H9 (cell line): ENCODE measurements at regions not wholly inside any gene's neighbourhood (a gene's known extent, or its start where the extent isn't known, plus 50 kb on each side); places are given as distances from the start of the nearest gene placed in this dataset.

Experiments used
- DNase-seq: peaks from one replicate; pipeline ENCODE4 v3.0.0-alpha.2; 2017
- H2AFZ ChIP-seq: one replicate; pipeline ENCODE4 v1.6.1; 2013; ENCODE audit warnings: mild to moderate bottlenecking, low read length, control low read depth, moderate library complexity
- H2AK5ac ChIP-seq: 2 replicates; pipeline ENCODE4 v1.6.1; 2013; ENCODE audit warnings: low read length, control low read depth, mixed read lengths; ENCODE audit not compliant: insufficient read length
- H2BK120ac ChIP-seq: one replicate; pipeline ENCODE4 v1.6.1; 2013; ENCODE audit warnings: low read depth, mild to moderate bottlenecking, low read length, control low read depth, inconsistent platforms; ENCODE audit not compliant: poor library complexity, severe bottlenecking
- H2BK12ac ChIP-seq: 2 replicates; pipeline ENCODE4 v1.6.1; 2013; ENCODE audit warnings: low read length, control low read depth, mixed read lengths, low read depth; ENCODE audit not compliant: insufficient read length
- H2BK15ac ChIP-seq: 2 replicates; pipeline ENCODE4 v1.6.1; 2013; ENCODE audit warnings: low read depth, low read length, control low read depth
- H2BK20ac ChIP-seq: one replicate; pipeline ENCODE4 v1.6.1; 2013; ENCODE audit warnings: low read depth, mild to moderate bottlenecking, low read length, control low read depth, inconsistent platforms; ENCODE audit not compliant: poor library complexity, severe bottlenecking
- H2BK5ac ChIP-seq: 2 replicates; pipeline ENCODE4 v1.6.1; 2013; ENCODE audit warnings: low read length, control low read depth, mixed read lengths; ENCODE audit not compliant: insufficient read length
- H3K14ac ChIP-seq: 2 replicates; pipeline ENCODE4 v1.6.1; 2013; ENCODE audit warnings: low read length, control low read depth; ENCODE audit not compliant: insufficient read depth
- H3K18ac ChIP-seq: 2 replicates; pipeline ENCODE4 v1.6.1; 2013; ENCODE audit warnings: low read depth, mild to moderate bottlenecking, mixed read lengths, low read length, control low read depth; ENCODE audit not compliant: insufficient read length
- H3K23ac ChIP-seq: 2 replicates; pipeline ENCODE4 v1.6.1; 2013; ENCODE audit warnings: low read length, control low read depth, mixed read lengths, low read depth; ENCODE audit not compliant: insufficient read length
- H3K23me2 ChIP-seq: 2 replicates; pipeline ENCODE4 v1.6.1; 2013; ENCODE audit warnings: low read depth, mild to moderate bottlenecking, mixed read lengths, low read length, control low read depth; ENCODE audit not compliant: insufficient read length, poor library complexity, severe bottlenecking
- H3K27ac ChIP-seq: 2 replicates; pipeline ENCODE4 v1.5.1; 2013; ENCODE audit warnings: low read length, control low read depth, mixed read lengths, low read depth; ENCODE audit not compliant: insufficient read length
- H3K27me3 ChIP-seq: 2 replicates; pipeline ENCODE4 v1.6.1; 2013; ENCODE audit warnings: low read length, control low read depth, inconsistent platforms; ENCODE audit not compliant: insufficient read depth
- H3K4ac ChIP-seq: 2 replicates; pipeline ENCODE4 v1.6.1; 2013; ENCODE audit warnings: low read depth, mild to moderate bottlenecking, control low read depth, inconsistent platforms, low read length, moderate library complexity
- H3K4me1 ChIP-seq: 2 replicates; pipeline ENCODE4 v1.6.1; 2013; ENCODE audit warnings: low read length, control low read depth, inconsistent platforms; ENCODE audit not compliant: insufficient read depth
- H3K4me2 ChIP-seq: 2 replicates; pipeline ENCODE4 v1.6.1; 2013; ENCODE audit warnings: low read length, control low read depth, mixed read lengths; ENCODE audit not compliant: insufficient read length, insufficient read depth
- H3K56ac ChIP-seq: 2 replicates; pipeline ENCODE4 v1.6.1; 2013; ENCODE audit warnings: low read depth, mild to moderate bottlenecking, mixed read lengths, low read length, control low read depth; ENCODE audit not compliant: insufficient read length
- H3K79me1 ChIP-seq: 2 replicates; pipeline ENCODE4 v1.6.1; 2013; ENCODE audit warnings: low read depth, mild to moderate bottlenecking, moderate library complexity, low read length, control low read depth, inconsistent platforms; ENCODE audit not compliant: insufficient read depth, poor library complexity, severe bottlenecking
- H3K79me2 ChIP-seq: 2 replicates; pipeline ENCODE4 v1.6.1; 2013; ENCODE audit warnings: low read length, control low read depth, inconsistent platforms; ENCODE audit not compliant: insufficient read depth
- H3K9ac ChIP-seq: 2 replicates; pipeline ENCODE4 v1.6.1; 2013; ENCODE audit warnings: low read length, control low read depth, mixed read lengths; ENCODE audit not compliant: insufficient read length; ENCODE audit errors: extremely low read depth
- H3K9me3 ChIP-seq: one replicate; pipeline ENCODE4 v1.6.1; 2013; ENCODE audit warnings: low read depth, low read length, inconsistent platforms; ENCODE audit not compliant: control insufficient read depth
- H3T11ph ChIP-seq: one replicate; pipeline ENCODE4 v1.6.1; 2013; ENCODE audit warnings: mild to moderate bottlenecking, low read length, control low read depth, inconsistent platforms
- H4K20me1 ChIP-seq: one replicate; pipeline ENCODE4 v1.6.1; 2013; ENCODE audit not compliant: control insufficient read depth, insufficient read length, insufficient read depth
- H4K5ac ChIP-seq: 2 replicates; pipeline ENCODE4 v1.6.1; 2013; ENCODE audit warnings: low read depth, mild to moderate bottlenecking, mixed read lengths, low read length, control low read depth; ENCODE audit not compliant: insufficient read length
- H4K8ac ChIP-seq: replicated peaks from 2 replicates; pipeline ENCODE4 v1.6.1; 2013; ENCODE audit warnings: low read length, control low read depth, mixed read lengths, low read depth; ENCODE audit not compliant: insufficient read length
- H4K91ac ChIP-seq: 2 replicates; pipeline ENCODE4 v1.6.1; 2013; ENCODE audit warnings: low read depth, mild to moderate bottlenecking, moderate library complexity, mixed read lengths, low read length, control low read depth; ENCODE audit not compliant: insufficient read length
- H3K27ac Mint-ChIP-seq, 3 experiments: 2 replicates in 2 of 3; 3 replicates in 1 of 3; pipeline ENCODE4 v1.8.0; 2020 to 2021; ENCODE audit warnings: mixed read lengths in 3 of 3, mild to moderate bottlenecking in 1 of 3, moderate library complexity in 1 of 3
- H3K27me3 Mint-ChIP-seq: 2 replicates; pipeline ENCODE4 v1.8.0; 2021; ENCODE audit warnings: low read depth, mild to moderate bottlenecking, moderate library complexity, mixed read lengths
- H3K36me3 Mint-ChIP-seq, 3 experiments: 2 replicates in 2 of 3; 3 replicates in 1 of 3; pipeline ENCODE4 v1.8.0; 2020 to 2021; ENCODE audit warnings: low read depth in 3 of 3, mixed read lengths in 3 of 3; ENCODE audit not compliant: insufficient read depth in 1 of 3
- H3K4me1 Mint-ChIP-seq, 2 experiments: 2 replicates each; pipeline ENCODE4 v1.8.0; 2020; ENCODE audit warnings: mixed read lengths in 2 of 2
- H3K4me3 Mint-ChIP-seq, 2 experiments: 2 replicates in 1 of 2; 3 replicates in 1 of 2; pipeline ENCODE4 v1.8.0; 2020 to 2021; ENCODE audit warnings: mild to moderate bottlenecking in 2 of 2, mixed read lengths in 2 of 2, moderate library complexity in 1 of 2
- H3K9me3 Mint-ChIP-seq, 2 experiments: 2 replicates in 1 of 2; 3 replicates in 1 of 2; pipeline ENCODE4 v1.8.0; 2020; ENCODE audit warnings: mild to moderate bottlenecking in 2 of 2, mixed read lengths in 2 of 2, moderate library complexity in 1 of 2
- WGBS: extraction: QIAGEN DNeasy Blood & Tissue Kit; methylation state at CpG from one replicate; pipeline ENCODE4 v1.1.7; 2013; ENCODE audit warnings: missing lambda C conversion rate, low lambda C conversion rate, mixed read lengths; ENCODE audit not compliant: insufficient read length; ENCODE audit errors: extremely low coverage; 5-methylcytosine and 5-hydroxymethylcytosine counted together
- TF ChIP-seq, protein P1 (sequence below): fragments of 200-600 bp; sonication (generic); conservative IDR thresholded peaks from 3 replicates; pipeline ENCODE4 v1.8.0; 2021; ENCODE audit warnings: antibody characterized with exemption, mild to moderate bottlenecking

DNA sequence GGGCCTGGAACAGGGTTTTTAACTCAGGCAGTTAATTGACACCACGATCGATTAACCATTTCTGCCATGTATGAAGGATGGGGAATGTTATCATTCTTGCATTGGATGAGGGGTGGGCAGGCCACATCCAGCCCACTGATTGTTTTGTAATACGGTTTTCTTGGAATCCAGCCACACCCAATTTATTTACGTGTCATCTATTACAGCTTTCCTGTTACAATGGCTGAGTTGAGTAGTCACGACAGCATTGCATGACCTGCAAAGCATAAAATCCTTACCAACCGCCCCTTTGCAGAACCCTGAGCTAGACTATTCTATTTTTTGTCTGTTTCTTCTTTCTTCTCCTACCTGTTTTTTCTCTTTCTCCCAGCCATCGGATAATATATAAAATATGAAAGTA is 122.0 kb upstream of the STC2 start:
- H2BK20ac ChIP-seq = no peak overlapping the region
- no peaks in the 10 kb centered on the region for H4K20me1 ChIP-seq
- no peak overlapping the region for H4K8ac ChIP-seq
- H3K14ac ChIP-seq = no peak overlapping the region
- H3T11ph ChIP-seq = no peak overlapping the region
- no peak overlapping the region for H2BK5ac ChIP-seq
- no peak overlapping the region for H3K23ac ChIP-seq
- no peak overlapping the region for H2AFZ ChIP-seq
- H3K4me3 Mint-ChIP-seq = no peak overlapping the region
- no peak overlapping the region for H3K4ac ChIP-seq
- H3K36me3 Mint-ChIP-seq = no peaks in the 10 kb centered on the region
- DNase-seq = no peak
- no peaks in the 10 kb centered on the region for H3K79me2 ChIP-seq
- no peaks in the 10 kb centered on the region for H3K79me1 ChIP-seq
- no peak overlapping the region for H3K18ac ChIP-seq
- H3K4me1 ChIP-seq = no peaks in the 10 kb centered on the region
- no peak overlapping the region for H3K56ac ChIP-seq
- H3K27me3 Mint-ChIP-seq = 0 out of 2 replicates have a peak, but pooled peaks cover 3% of the 10 kb centered on the region
- H3K4me1 Mint-ChIP-seq = peaks cover 4 to 7% of the 10 kb centered on the region in 2 experiments
- H2BK12ac ChIP-seq = no peak overlapping the region
- H3K9me3 ChIP-seq = no peaks in the 10 kb centered on the region
- H2BK120ac ChIP-seq = no peak overlapping the region
- no peak overlapping the region for H4K91ac ChIP-seq
- no peak overlapping the region for H3K27ac Mint-ChIP-seq
- H3K27me3 ChIP-seq = no peaks in the 10 kb centered on the region
- no peak overlapping the region for H3K4me2 ChIP-seq
- no peaks in the 10 kb centered on the region for H3K9me3 Mint-ChIP-seq
- TF ChIP-seq, protein P1, sequence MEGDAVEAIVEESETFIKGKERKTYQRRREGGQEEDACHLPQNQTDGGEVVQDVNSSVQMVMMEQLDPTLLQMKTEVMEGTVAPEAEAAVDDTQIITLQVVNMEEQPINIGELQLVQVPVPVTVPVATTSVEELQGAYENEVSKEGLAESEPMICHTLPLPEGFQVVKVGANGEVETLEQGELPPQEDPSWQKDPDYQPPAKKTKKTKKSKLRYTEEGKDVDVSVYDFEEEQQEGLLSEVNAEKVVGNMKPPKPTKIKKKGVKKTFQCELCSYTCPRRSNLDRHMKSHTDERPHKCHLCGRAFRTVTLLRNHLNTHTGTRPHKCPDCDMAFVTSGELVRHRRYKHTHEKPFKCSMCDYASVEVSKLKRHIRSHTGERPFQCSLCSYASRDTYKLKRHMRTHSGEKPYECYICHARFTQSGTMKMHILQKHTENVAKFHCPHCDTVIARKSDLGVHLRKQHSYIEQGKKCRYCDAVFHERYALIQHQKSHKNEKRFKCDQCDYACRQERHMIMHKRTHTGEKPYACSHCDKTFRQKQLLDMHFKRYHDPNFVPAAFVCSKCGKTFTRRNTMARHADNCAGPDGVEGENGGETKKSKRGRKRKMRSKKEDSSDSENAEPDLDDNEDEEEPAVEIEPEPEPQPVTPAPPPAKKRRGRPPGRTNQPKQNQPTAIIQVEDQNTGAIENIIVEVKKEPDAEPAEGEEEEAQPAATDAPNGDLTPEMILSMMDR = no peak
- H3K23me2 ChIP-seq = no peaks in the 10 kb centered on the region
- H3K27ac ChIP-seq = no peak overlapping the region
- no peak overlapping the region for H2BK15ac ChIP-seq
- H4K5ac ChIP-seq = no peak overlapping the region
- H3K9ac ChIP-seq = no peak overlapping the region
- whole genome bisulfite sequencing = no CpG with 5 or more reads among the region's 7 CpGs
- H2AK5ac ChIP-seq = no peak overlapping the region
